ENCODE measurements at regions not wholly inside any gene's neighbourhood (a gene's known extent, or its start where the extent isn't known, plus 50 kb on each side); places are given as distances from the start of the nearest gene placed in this dataset.

DNA sequence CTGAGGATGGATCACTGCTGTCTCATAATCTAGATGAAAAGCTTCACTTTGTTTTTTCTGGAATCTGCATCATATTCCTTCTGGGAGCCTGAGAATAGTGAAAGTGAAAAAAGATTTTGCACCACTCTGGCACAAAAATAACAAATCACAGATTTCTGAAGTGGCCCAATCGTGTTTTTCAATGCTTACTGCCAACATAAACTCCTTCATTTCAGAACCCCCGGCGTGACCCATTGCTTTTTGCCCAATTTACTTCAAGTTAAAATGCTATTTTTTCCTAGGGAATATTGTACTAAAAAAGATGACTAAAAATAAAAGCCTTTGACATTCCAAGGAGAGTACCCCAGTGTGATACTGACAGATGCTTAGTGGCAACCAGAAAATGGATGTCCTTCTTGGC, 53.7 kb upstream of the ANK3 start:
- no peak overlapping the region for H3K4me3 ChIP-seq (ENCODE audit: low read depth, low read length)
- no peak for TF ChIP-seq CTCF (IDR thresholded peaks at IDR 0.05; ENCODE audit: insufficient read depth, low read depth, low read length)

GRCh38 chr10:60441515-60441914, 51.8 kb upstream of the ANK3 start:
- H3K4me3 ChIP-seq (ENCODE audit: low read depth, low read length): no peak overlapping the region
- peak; percentile 35 for TF ChIP-seq CTCF (IDR thresholded peaks at IDR 0.05; ENCODE audit: insufficient read depth, low read depth, low read length)
- no peak for DNase-seq (ENCODE audit: low read depth)

More for the DNA sequence above, 53.7 kb upstream of the ANK3 start:
- DNase-seq (ENCODE audit: low read depth): no peak

GRCh38 chr10:60439641-60440040, 50.0 kb upstream of the ANK3 start:
- no peak for DNase-seq (ENCODE audit: low read depth)

More at GRCh38 chr10:60439641-60440040, 50.0 kb upstream of the ANK3 start:
- TF ChIP-seq CTCF (IDR thresholded peaks at IDR 0.05; ENCODE audit: insufficient read depth, low read depth, low read length): no peak
- H3K4me3 ChIP-seq (ENCODE audit: low read depth, low read length): no peak overlapping the region
